ENCODE measurements at regions not wholly inside any gene's neighbourhood (a gene's known extent, or its start where the extent isn't known, plus 50 kb on each side); places are given as distances from the start of the nearest gene placed in this dataset.
A peak's percentile ranks its signal among the peaks of the same experiment; 100 is the strongest.

DNA sequence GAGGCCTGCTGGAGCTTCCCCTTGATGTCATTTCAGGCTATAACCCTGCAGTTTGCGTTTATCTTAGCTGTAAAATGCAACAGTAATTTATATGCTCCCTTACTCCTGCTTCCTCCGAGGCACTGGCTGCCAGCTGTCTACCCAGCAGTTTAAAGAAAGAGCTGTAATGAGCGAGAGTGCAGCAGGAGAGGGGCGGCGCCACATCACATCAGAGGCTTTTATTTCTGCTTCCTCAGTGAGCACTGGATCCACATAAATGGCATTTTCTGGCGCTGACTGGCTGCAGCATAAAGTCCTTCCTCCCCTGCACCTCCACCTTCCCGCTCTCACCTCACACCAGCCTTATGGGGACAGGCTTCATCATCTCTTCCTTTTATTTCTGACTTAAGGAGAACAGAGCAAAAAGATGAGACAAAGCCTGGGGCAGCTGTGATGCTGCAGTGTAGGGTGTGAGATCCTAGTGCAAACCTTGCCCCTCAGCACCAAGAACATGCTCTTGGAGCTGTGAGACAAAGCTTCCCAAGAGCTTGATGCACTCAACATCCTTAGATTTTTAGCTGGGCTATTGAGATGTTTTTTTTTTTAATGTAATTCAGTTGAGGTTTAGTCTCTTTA is 829.6 kb upstream of the ZNF608 start:
- TF ChIP-seq, protein P1, sequence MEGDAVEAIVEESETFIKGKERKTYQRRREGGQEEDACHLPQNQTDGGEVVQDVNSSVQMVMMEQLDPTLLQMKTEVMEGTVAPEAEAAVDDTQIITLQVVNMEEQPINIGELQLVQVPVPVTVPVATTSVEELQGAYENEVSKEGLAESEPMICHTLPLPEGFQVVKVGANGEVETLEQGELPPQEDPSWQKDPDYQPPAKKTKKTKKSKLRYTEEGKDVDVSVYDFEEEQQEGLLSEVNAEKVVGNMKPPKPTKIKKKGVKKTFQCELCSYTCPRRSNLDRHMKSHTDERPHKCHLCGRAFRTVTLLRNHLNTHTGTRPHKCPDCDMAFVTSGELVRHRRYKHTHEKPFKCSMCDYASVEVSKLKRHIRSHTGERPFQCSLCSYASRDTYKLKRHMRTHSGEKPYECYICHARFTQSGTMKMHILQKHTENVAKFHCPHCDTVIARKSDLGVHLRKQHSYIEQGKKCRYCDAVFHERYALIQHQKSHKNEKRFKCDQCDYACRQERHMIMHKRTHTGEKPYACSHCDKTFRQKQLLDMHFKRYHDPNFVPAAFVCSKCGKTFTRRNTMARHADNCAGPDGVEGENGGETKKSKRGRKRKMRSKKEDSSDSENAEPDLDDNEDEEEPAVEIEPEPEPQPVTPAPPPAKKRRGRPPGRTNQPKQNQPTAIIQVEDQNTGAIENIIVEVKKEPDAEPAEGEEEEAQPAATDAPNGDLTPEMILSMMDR (IDR thresholded peaks at IDR 0.05; ENCODE audit: low read length, missing control alignments) = no peak
- H3K4me3 ChIP-seq (replicated peaks; ENCODE audit: low read depth, low read length) = no peak overlapping the region
- no peak for DNase-seq (ENCODE audit: low read depth)

DNA sequence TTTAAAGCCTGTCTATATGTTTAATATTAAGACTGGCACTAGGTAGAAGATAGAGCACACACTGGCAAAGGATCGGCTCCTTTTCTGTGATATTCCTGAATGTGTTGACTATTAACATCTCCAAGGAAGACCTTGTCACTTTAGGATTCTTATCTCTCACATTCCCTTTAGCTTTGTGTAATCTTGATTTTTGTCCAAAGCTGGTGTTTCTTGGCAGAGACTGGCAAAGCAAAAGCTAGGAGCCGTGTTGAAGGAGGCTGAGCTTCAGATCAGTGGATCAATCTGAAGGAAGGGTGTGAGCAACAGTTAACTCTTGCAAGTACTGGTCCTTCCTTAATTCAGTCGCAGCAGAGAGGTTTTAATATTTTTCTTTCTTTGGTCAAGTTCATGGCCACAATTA is 830.4 kb upstream of the ZNF608 start:
- no peak for DNase-seq (ENCODE audit: low read depth)
- no peak overlapping the region for H3K4me3 ChIP-seq (replicated peaks; ENCODE audit: low read depth, low read length)
- TF ChIP-seq, protein P1 (IDR thresholded peaks at IDR 0.05; ENCODE audit: low read length, missing control alignments) = no peak

DNA sequence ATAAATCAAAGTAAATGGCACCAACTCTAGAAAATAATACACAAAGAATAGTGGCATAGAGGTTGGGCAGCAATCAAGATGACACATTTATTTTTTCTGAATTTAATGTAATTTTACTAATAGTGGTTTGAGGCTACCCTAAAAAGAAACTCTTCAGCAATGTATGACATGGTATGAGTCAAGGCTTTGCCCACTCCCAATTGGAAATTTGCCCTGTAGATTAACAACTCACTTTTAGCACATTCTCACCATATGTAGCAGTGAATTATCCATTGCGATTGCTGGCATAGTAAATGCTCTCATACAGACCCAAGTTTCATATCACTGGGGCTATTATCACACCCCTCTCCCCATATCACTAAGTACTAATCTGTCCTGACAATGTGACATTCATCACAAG is 832.1 kb upstream of the ZNF608 start:
- no peak for DNase-seq (ENCODE audit: low read depth)
- TF ChIP-seq, protein P1 (IDR thresholded peaks at IDR 0.05; ENCODE audit: low read length, missing control alignments) = no peak

DNA sequence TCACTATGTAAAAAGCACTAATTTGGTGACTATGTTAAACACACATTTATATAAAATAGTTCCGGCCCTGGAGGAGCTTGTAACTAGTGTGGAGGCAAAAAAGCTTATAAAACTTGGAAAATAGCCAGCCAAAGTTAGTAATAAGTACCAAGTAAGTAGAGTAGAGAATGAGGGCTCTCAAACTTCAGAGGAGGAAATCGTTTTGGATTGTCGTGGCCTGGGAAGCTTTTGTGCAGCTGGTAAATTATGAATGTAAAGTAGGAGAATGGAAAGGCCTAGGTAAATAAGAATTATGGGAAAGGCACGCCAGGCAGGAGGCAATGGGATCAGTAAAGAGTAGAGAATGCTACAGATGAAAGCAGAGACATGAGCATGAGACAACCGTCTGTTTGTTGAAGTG is 832.7 kb upstream of the ZNF608 start:
- TF ChIP-seq, protein P1 (IDR thresholded peaks at IDR 0.05; ENCODE audit: low read length, missing control alignments) = no peak
- DNase-seq (ENCODE audit: low read depth) = no peak
- no peak overlapping the region for H3K4me3 ChIP-seq (replicated peaks; ENCODE audit: low read depth, low read length)

More for the DNA sequence above, 832.1 kb upstream of the ZNF608 start:
- no peak overlapping the region for H3K4me3 ChIP-seq (replicated peaks; ENCODE audit: low read depth, low read length)

DNA sequence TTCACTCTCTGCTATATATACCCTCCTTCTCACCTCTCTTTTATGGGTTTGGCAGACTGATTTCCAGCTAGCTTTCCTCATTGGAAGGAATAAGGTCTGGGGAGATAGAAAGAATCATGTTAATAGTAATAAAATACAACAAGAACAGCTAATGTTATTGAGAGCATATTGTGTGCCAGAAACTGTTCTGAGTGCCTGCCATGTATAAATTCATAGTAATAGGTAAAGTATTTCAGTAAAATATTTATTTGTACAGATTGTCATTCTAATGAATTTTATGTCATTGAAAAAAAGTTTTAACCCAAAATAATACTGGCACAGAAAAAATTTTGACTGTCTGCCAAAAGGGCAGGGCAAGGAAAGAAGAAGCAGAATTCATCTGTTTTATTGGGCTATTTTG is 834.9 kb upstream of the ZNF608 start:
- no peak overlapping the region for H3K4me3 ChIP-seq (replicated peaks; ENCODE audit: low read depth, low read length)
- TF ChIP-seq, protein P1 (IDR thresholded peaks at IDR 0.05; ENCODE audit: low read length, missing control alignments) = no peak
- no peak for DNase-seq (ENCODE audit: low read depth)

DNA sequence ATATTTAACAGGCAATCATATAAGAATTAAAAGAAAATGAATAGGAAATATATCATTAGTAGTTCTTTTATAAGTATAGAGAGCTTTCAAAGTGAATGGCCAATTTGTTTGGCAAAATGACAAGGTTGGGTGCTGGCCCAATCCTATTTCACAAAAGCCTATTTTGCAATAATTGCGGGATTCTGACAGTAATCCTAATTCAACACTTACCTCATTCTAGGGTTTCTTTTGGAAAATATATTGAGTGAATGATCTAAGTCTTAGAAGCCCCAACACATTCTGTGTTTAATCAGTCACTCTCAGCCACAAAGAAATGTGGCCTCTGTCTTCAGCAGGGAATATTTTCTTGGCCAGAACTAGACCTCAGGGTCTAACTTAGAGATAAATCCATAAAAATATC is 835.9 kb upstream of the ZNF608 start:
- DNase-seq (ENCODE audit: low read depth) = peak; percentile 80
- no peak overlapping the region for H3K4me3 ChIP-seq (replicated peaks; ENCODE audit: low read depth, low read length)
- TF ChIP-seq, protein P1 (IDR thresholded peaks at IDR 0.05; ENCODE audit: low read length, missing control alignments) = no peak
